Fibroblast of peridontal ligament (primary cell): ENCODE measurements at regions not wholly inside any gene's neighbourhood (a gene's known extent, or its start where the extent isn't known, plus 50 kb on each side); places are given as distances from the start of the nearest gene placed in this dataset.

Source experiments
- DNase-seq: peaks from one replicate; pipeline ENCODE4 v3.0.0-alpha.2; 2010; ENCODE audit errors: extremely low read depth

GRCh38 chr9:124179196-124180071 is 78.3 kb upstream of the NEK6 start:
- no peak for DNase-seq

GRCh38 chr9:124180557-124180956 is 77.2 kb upstream of the NEK6 start:
- DNase-seq = peak; percentile 60

- DNase-seq = no peak
These were observed 75.0 kb upstream of the NEK6 start for GRCh38 chr9:124182741-124183140.

- DNase-seq = no peak
These were observed 74.0 kb upstream of the NEK6 start for GRCh38 chr9:124183772-124184171.

- DNase-seq = no peak
These were observed 72.3 kb upstream of the NEK6 start for GRCh38 chr9:124185413-124185812.

- DNase-seq = no peak
These were observed 70.4 kb upstream of the NEK6 start for GRCh38 chr9:124187311-124187710.

GRCh38 chr9:124188331-124189110 is 69.2 kb upstream of the NEK6 start:
- DNase-seq = no peak

GRCh38 chr9:124190761-124191160 is 67.0 kb upstream of the NEK6 start:
- DNase-seq = no peak

- DNase-seq = no peak
These were observed 65.9 kb upstream of the NEK6 start for GRCh38 chr9:124191691-124192395.

GRCh38 chr9:124196814-124197176 is 61.0 kb upstream of the NEK6 start:
- DNase-seq = no peak

GRCh38 chr9:124197177-124198095 is 60.3 kb upstream of the NEK6 start:
- no peak for DNase-seq

- no peak for DNase-seq
These were observed 59.4 kb upstream of the NEK6 start for GRCh38 chr9:124198331-124198730.

GRCh38 chr9:124198948-124199347 is 58.8 kb upstream of the NEK6 start:
- no peak for DNase-seq

GRCh38 chr9:124199474-124199873 is 58.3 kb upstream of the NEK6 start:
- no peak for DNase-seq

- DNase-seq = no peak
These were observed 55.2 kb upstream of the NEK6 start for GRCh38 chr9:124202447-124202971.

- no peak for DNase-seq
These were observed 51.9 kb upstream of the NEK6 start for GRCh38 chr9:124205686-124206352.

GRCh38 chr9:124206391-124206790 is 51.4 kb upstream of the NEK6 start:
- DNase-seq = no peak
